ENCODE measurements at regions not wholly inside any gene's neighbourhood (a gene's known extent, or its start where the extent isn't known, plus 50 kb on each side); places are given as distances from the start of the nearest gene placed in this dataset.

- Mint-ChIP-seq H3K9me3 (peaks cover 4% of the 10 kb centered on the region; the same call in 1 of the 2 replicates), H3K36me3 (no peaks in the 10 kb centered on the region), H3K27me3 (ENCODE audit: low read depth) (no peaks in the 10 kb centered on the region), H3K4me1 (peaks cover 12% of the 10 kb centered on the region), H3K27ac (no peak overlapping the region), H3K4me3 (no peak overlapping the region)
- ATAC-seq (no peak), DNase-seq (ENCODE audit: low spot score) (no peak)
- POLR2A ChIA-PET = no interaction called here
- CTCF ChIA-PET = interaction anchor here (0.6 to 2.1 kb wide), 3 partner anchors 35 to 477 kb away, joined by 3 to 25 read pairs (median 6); no protein-coding TSS in a partner anchor
- TF ChIP-seq TCF7 (CRISPR knock-in tag; IDR thresholded peaks at IDR 0.05; ENCODE audit: low read depth) (no peak), AR (CRISPR knock-in tag; IDR thresholded peaks at IDR 0.05) (no peak), NR1H2 (CRISPR knock-in tag; IDR thresholded peaks at IDR 0.05) (no peak), NFYB (CRISPR knock-in tag; conservative IDR thresholded peaks at IDR 0.05; ENCODE audit: low read depth) (no peak), ZNF263 (CRISPR knock-in tag; IDR thresholded peaks at IDR 0.05; ENCODE audit: low read depth) (no peak), RORB (CRISPR knock-in tag; IDR thresholded peaks at IDR 0.05) (no peak), IRF2 (CRISPR knock-in tag; IDR thresholded peaks at IDR 0.05; ENCODE audit: borderline replicate concordance, low read depth) (no peak), ZNF317 (CRISPR knock-in tag; IDR thresholded peaks at IDR 0.05; ENCODE audit: borderline replicate concordance, low read depth) (no peak), TEAD4 (CRISPR knock-in tag; IDR thresholded peaks at IDR 0.05) (no peak), ATF1 (CRISPR knock-in tag; IDR thresholded peaks at IDR 0.05) (no peak)
- TF ChIP-seq, protein P1, sequence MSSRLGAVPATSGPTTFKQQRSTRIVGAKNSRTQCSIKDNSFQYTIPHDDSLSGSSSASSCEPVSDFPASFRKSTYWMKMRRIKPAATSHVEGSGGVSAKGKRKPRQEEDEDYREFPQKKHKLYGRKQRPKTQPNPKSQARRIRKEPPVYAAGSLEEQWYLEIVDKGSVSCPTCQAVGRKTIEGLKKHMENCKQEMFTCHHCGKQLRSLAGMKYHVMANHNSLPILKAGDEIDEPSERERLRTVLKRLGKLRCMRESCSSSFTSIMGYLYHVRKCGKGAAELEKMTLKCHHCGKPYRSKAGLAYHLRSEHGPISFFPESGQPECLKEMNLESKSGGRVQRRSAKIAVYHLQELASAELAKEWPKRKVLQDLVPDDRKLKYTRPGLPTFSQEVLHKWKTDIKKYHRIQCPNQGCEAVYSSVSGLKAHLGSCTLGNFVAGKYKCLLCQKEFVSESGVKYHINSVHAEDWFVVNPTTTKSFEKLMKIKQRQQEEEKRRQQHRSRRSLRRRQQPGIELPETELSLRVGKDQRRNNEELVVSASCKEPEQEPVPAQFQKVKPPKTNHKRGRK (CRISPR knock-in tag; IDR thresholded peaks at IDR 0.05; ENCODE audit: borderline replicate concordance) = no peak
- TF ChIP-seq, protein P2, sequence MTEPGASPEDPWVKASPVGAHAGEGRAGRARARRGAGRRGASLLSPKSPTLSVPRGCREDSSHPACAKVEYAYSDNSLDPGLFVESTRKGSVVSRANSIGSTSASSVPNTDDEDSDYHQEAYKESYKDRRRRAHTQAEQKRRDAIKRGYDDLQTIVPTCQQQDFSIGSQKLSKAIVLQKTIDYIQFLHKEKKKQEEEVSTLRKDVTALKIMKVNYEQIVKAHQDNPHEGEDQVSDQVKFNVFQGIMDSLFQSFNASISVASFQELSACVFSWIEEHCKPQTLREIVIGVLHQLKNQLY (CRISPR knock-in tag; IDR thresholded peaks at IDR 0.05) = no peak
Observed at GRCh38 chr1:91200675-91201074, 178.8 kb upstream of the ZNF644 start.

DNA sequence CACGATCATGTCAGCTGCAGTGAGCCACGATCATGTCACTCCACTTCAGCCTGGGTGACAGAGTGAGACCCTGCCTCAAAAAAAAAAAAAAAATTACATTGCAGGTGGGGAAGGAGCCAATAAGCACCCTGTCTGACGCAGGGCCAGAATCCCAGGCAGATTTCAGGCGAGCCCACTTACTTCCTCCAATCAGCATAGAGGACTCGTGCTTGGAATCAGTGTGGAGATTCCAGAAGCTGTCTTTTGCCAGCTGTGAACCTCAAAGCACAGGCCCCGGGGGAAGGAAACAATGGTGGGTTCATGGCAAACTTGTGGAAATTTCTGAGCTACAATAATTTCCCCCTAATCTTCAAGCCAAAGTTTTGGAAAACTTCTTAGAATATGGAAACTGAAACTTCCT lies 178.2 kb upstream of the ZNF644 start:
- Mint-ChIP-seq H3K4me1 (peaks cover 12% of the 10 kb centered on the region), H3K4me3 (no peak overlapping the region), H3K9me3 (peaks cover 4% of the 10 kb centered on the region; the same call in 1 of the 2 replicates), H3K27me3 (ENCODE audit: low read depth) (no peaks in the 10 kb centered on the region), H3K36me3 (no peaks in the 10 kb centered on the region), H3K27ac (no peak overlapping the region)
- TF ChIP-seq FOXJ3 (CRISPR knock-in tag; IDR thresholded peaks at IDR 0.05; ENCODE audit: borderline replicate concordance) (no peak), TEAD1 (CRISPR knock-in tag; IDR thresholded peaks at IDR 0.05) (no peak), PRDM15 (CRISPR knock-in tag; IDR thresholded peaks at IDR 0.05) (no peak), ZNF121 (CRISPR knock-in tag; IDR thresholded peaks at IDR 0.05) (no peak), CTCF (IDR thresholded peaks at IDR 0.05) (no peak)
- ATAC-seq (peak; percentile 62), DNase-seq (ENCODE audit: low spot score) (no peak)
- ChIA-PET POLR2A (no interaction called here), CTCF (interaction anchor here (0.6 to 2.1 kb wide), 3 partner anchors 34 to 476 kb away, joined by 3 to 25 read pairs (median 6); no protein-coding TSS in a partner anchor)
